K562 (cell line): ENCODE measurements at regions not wholly inside any gene's neighbourhood (a gene's known extent, or its start where the extent isn't known, plus 50 kb on each side); places are given as distances from the start of the nearest gene placed in this dataset.

Experiments used
- ATAC-seq: fragments of 200-7000 bp; cut with Tn5 transposase; 3 replicates; pipeline ENCODE4 v1.9.1; 2020; ENCODE audit warnings: moderate library complexity
- BruUV-seq: library from RNA; stranded (reverse); fragments of 400-500 nt; replicated peaks from 2 replicates; lab custom pipeline; 2021; lab: Mats Ljungman, UMichigan
- CTCF ChIA-PET: fragments of 300-600 bp; formaldehyde crosslinking; extraction: SDS; loops from one replicate; lab custom pipeline; 2021; ENCODE audit warnings: low intra/inter-chr PET ratio; lab: Yijun Ruan, JAX
- POLR2A ChIA-PET: fragments of 300-600, 350-650 bp; sonication (Branson Sonifier 250); formaldehyde crosslinking; extraction: SDS; loops from one replicate; lab custom pipeline; 2021; ENCODE audit warnings: antibody characterized with exemption, inconsistent platforms; lab: Yijun Ruan, JAX
- DNase-seq, 4 experiments: peaks; one replicate each; pipeline versions ENCODE4 v3.0.0 to v3.0.0-alpha.2; 2011 to 2018; ENCODE audit warnings: low spot score in 3 of 4, mixed read lengths in 3 of 4; ENCODE audit errors: extremely low read depth in 1 of 4
- FAIRE-seq: peaks from 2 replicates; lab custom pipeline; 2011; peaks lifted over from hg19 to GRCh38; lab: Jason Lieb, UNC
- H2AFZ ChIP-seq: 2 replicates; pipeline ENCODE4 v1.6.0; 2011; ENCODE audit warnings: low read depth, low read length, control low read depth, inconsistent platforms
- H3K27ac ChIP-seq: fragments of 200-600 bp; 3 replicates; pipeline ENCODE4 v1.8.0; 2011; ENCODE audit warnings: low read depth, mild to moderate bottlenecking, control low read depth, inconsistent platforms, low read length, moderate library complexity, mixed read lengths; ENCODE audit errors: extremely low read depth
- H3K27me3 ChIP-seq, 2 experiments: fragments of 300-600 bp in 1 of 2; 2 replicates in 1 of 2; 3 replicates in 1 of 2; pipeline versions ENCODE4 v1.6.0 to v1.8.0; 2011; ENCODE audit warnings: inconsistent platforms in 2 of 2, low read length in 2 of 2, mild to moderate bottlenecking in 1 of 2, mixed read lengths in 1 of 2, moderate library complexity in 1 of 2; ENCODE audit not compliant: control insufficient read depth in 2 of 2, insufficient read depth in 2 of 2
- H3K36me3 ChIP-seq: fragments of 300-600 bp; 3 replicates; pipeline ENCODE4 v1.8.0; 2011; ENCODE audit warnings: mild to moderate bottlenecking, low read length, inconsistent platforms; ENCODE audit not compliant: control insufficient read depth, insufficient read depth
- H3K4me1 ChIP-seq, 2 experiments: fragments of 200-600 bp in 1 of 2; replicated peaks in 1 of 2; 2 replicates in 1 of 2; 3 replicates in 1 of 2; pipeline versions ENCODE4 v1.5.1 to v1.8.0; 2011; ENCODE audit warnings: inconsistent platforms in 2 of 2, low read length in 2 of 2, mild to moderate bottlenecking in 1 of 2, mixed read lengths in 1 of 2, moderate library complexity in 1 of 2; ENCODE audit not compliant: control insufficient read depth in 2 of 2, insufficient read depth in 2 of 2
- H3K4me2 ChIP-seq: 2 replicates; pipeline ENCODE4 v1.6.1; 2011; ENCODE audit warnings: low read length, control low read depth, inconsistent platforms, mixed read lengths; ENCODE audit not compliant: insufficient read depth
- H3K4me3 ChIP-seq: fragments of 200-600 bp; sonication (generic), shearing (Covaris generic); 2 replicates; pipeline ENCODE4 v1.5.1; 2016; ENCODE audit warnings: control low read depth, inconsistent platforms
- H3K79me2 ChIP-seq: fragments of 200-600 bp; 3 replicates; pipeline ENCODE4 v1.8.0; 2011; ENCODE audit warnings: low read length, inconsistent platforms; ENCODE audit not compliant: control insufficient read depth, insufficient read depth
- H3K9ac ChIP-seq, 2 experiments: 2 replicates each; pipeline versions ENCODE4 v1.6.0 to v1.6.1; 2011; ENCODE audit warnings: low read depth in 2 of 2, low read length in 2 of 2, control low read depth in 1 of 2, inconsistent platforms in 1 of 2, mild to moderate bottlenecking in 1 of 2, mixed read lengths in 1 of 2; ENCODE audit not compliant: insufficient read depth in 1 of 2
- H3K9me1 ChIP-seq: one replicate; pipeline ENCODE4 v1.6.0; 2011; ENCODE audit warnings: inconsistent platforms, mild to moderate bottlenecking, low read length, moderate library complexity; ENCODE audit not compliant: control insufficient read depth, insufficient read depth
- H3K9me3 ChIP-seq: replicated peaks from 2 replicates; pipeline ENCODE4 v1.5.1; 2011; ENCODE audit warnings: low read depth, low read length, inconsistent platforms; ENCODE audit not compliant: control insufficient read depth, insufficient read depth
- H4K20me1 ChIP-seq: replicated peaks from 2 replicates; pipeline ENCODE4 v1.6.1; 2011; ENCODE audit warnings: low read length, inconsistent platforms, mixed read lengths; ENCODE audit not compliant: control insufficient read depth, insufficient read depth
- BCLAF1 ChIP-seq, 2 experiments: fragments of 450-650 bp in 1 of 2; IDR thresholded peaks; 2 replicates each; pipeline ENCODE4 v1.6.1; 2011 to 2017; ENCODE audit warnings: low read depth in 2 of 2, antibody characterized with exemption in 1 of 2, borderline replicate concordance in 1 of 2, low read length in 1 of 2, mild to moderate bottlenecking in 1 of 2, mixed read lengths in 1 of 2; ENCODE audit not compliant: control insufficient read depth in 1 of 2
- CHAMP1 ChIP-seq: fragments of 450-650 bp; IDR thresholded peaks from 2 replicates; pipeline ENCODE4 v1.6.1; 2016; ENCODE audit warnings: mild to moderate bottlenecking
- CHD2 ChIP-seq: IDR thresholded peaks from 2 replicates; pipeline ENCODE4 v1.6.1; 2011; ENCODE audit warnings: low read depth, low read length
- CTCFL ChIP-seq: IDR thresholded peaks from 2 replicates; pipeline ENCODE4 v1.6.1; 2011; ENCODE audit warnings: borderline replicate concordance, low read depth, mild to moderate bottlenecking, moderate library complexity, low read length; ENCODE audit not compliant: insufficient read depth, poor library complexity, severe bottlenecking
- HMG20B ChIP-seq: fragments of 250-450 bp; sonication (Bioruptor Pico); IDR thresholded peaks from 2 replicates; pipeline ENCODE4 v1.5.0; 2021; ENCODE audit warnings: mild to moderate bottlenecking
- MLX ChIP-seq, 2 experiments: fragments of 450-650 bp in 1 of 2; sonication (generic) in 1 of 2; formaldehyde crosslinking; conservative IDR thresholded peaks; 2 replicates each; pipeline versions ENCODE4 v1.4.0 to v1.8.1; 2020 to 2022; ENCODE audit warnings: mild to moderate bottlenecking in 1 of 2, missing genetic modification reagents in 1 of 2
- NFE2 ChIP-seq: IDR thresholded peaks from 2 replicates; pipeline ENCODE4 v1.6.1; 2014; ENCODE audit warnings: antibody characterized with exemption, low read depth
- POLR2A ChIP-seq: fragments of 450-650 bp; conservative IDR thresholded peaks from 2 replicates; pipeline ENCODE4 v1.6.1; 2016
- RUNX1 ChIP-seq: sonication (generic); IDR thresholded peaks from 2 replicates; pipeline ENCODE4 v1.6.1; 2016; ENCODE audit warnings: antibody characterized with exemption, low read depth
- ZNF224 ChIP-seq: sonication (generic); formaldehyde crosslinking; IDR thresholded peaks from 2 replicates; pipeline ENCODE4 v1.8.0; 2022; ENCODE audit warnings: mild to moderate bottlenecking, missing genetic modification reagents
- WGBS: fragments of 100-300 bp; shearing (Covaris generic); methylation state at CpG from one replicate; pipeline ENCODE4 v1.1.6; 2016; ENCODE audit warnings: low coverage, mixed read lengths; ENCODE audit not compliant: insufficient coverage; ENCODE audit errors: missing lambda C conversion rate; 5-methylcytosine and 5-hydroxymethylcytosine counted together
- in situ Hi-C: fragments of 300-500 bp; cut with MboI; formaldehyde crosslinking; loops from 4 replicates; pipeline ENCODE4 v1.15.0; 2018; ENCODE audit warnings: inconsistent platforms, mixed read lengths
- intact Hi-C: fragments of 100-400 bp; cut with micrococcal nuclease; formaldehyde crosslinking; loops from 2 replicates; pipeline ENCODE4 v1.14.2; 2022

DNA sequence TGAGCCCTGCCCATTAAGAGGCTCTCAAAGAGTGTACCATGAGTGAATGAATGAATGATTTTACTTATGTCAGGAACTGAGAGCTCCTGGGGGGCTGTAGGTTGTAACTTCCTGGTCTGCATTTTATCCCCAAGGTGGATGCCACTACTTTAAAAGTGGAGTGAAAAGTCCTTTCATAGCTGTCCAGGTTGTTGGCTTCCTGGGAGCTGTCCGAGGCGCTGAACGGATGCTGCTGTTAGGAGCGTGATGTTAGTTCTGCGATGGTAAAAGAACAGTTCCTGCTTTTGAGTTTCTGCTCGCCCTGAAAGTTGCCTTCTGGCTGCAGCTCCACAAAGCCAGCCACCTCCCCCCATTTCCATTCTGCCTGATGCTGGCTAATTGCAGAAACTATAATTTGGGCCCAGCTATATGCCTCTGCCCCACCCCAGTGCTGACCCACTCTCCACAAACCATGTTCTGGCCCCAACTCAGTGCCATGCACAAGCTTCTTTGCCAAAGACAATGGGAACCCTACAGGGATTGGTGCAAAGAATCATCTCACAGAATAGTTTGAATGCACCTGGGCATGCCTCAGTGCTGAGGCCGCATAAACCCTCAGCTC is 330.9 kb upstream of the CDH4 start (continued):
- TF ChIP-seq CHAMP1 (no peak), CHD2 (no peak)
- TF ChIP-seq, all 486 proteins: peak for 6

- no peaks in the 10 kb centered on the region for H3K9me1 ChIP-seq
- no peaks in the 10 kb centered on the region for H4K20me1 ChIP-seq
- H3K4me2 ChIP-seq: no peak overlapping the region
- WGBS: 0% methylated on average over 4 of the region's 4 CpGs
- no peak for DNase-seq
- no peak for FAIRE-seq
- intact Hi-C loops: no loop called here
- no peak overlapping the region for H3K4me3 ChIP-seq
- H3K79me2 ChIP-seq: no peaks in the 10 kb centered on the region
- no peaks in the 10 kb centered on the region for H3K27me3 ChIP-seq
- no peaks in the 10 kb centered on the region for H3K4me1 ChIP-seq
- H3K36me3 ChIP-seq: no peaks in the 10 kb centered on the region
- no peak overlapping the region for H2AFZ ChIP-seq
- ChIA-PET CTCF (no interaction called here), POLR2A (interaction anchor here (0.7 kb wide), 1 partner anchor 307 kb away, joined by 3 read pairs; no protein-coding TSS in a partner anchor)
- ATAC-seq: no peak
- no peak overlapping the region for H3K27ac ChIP-seq
- in situ Hi-C loops: no loop called here
- BruUV-seq: no TSS peak
- H3K9me3 ChIP-seq: no peaks in the 10 kb centered on the region
- H3K9ac ChIP-seq: no peak overlapping the region
- TF ChIP-seq NFE2 (no peak), POLR2A (no peak), BCLAF1 (IDR thresholded peaks at IDR 0.05; ENCODE audit: borderline replicate concordance in 1 of 2, control insufficient read depth in 1 of 2, low read depth in 2 of 2, low read length in 1 of 2) (no peak), CTCFL (no peak), HMG20B (CRISPR knock-in tag) (no peak), ZNF224 (CRISPR knock-in tag) (no peak), MLX (CRISPR knock-in tag; conservative IDR thresholded peaks at IDR 0.05) (no peak), RUNX1 (no peak)
Measured at GRCh38 chr20:60926831-60927230, 325.2 kb upstream of the CDH4 start.
